DOHH2 (cell line): ENCODE measurements at regions not wholly inside any gene's neighbourhood (a gene's known extent, or its start where the extent isn't known, plus 50 kb on each side); places are given as distances from the start of the nearest gene placed in this dataset.

Source experiments
- H3F3A ChIP-seq: fragments of 200-600 bp; sonication (generic), shearing (Covaris generic); 2 replicates; pipeline ENCODE4 v1.6.0; 2016; ENCODE audit warnings: antibody characterized with exemption, mild to moderate bottlenecking; ENCODE audit not compliant: control insufficient read depth, insufficient read depth
- H3K27ac ChIP-seq: fragments of 200-600 bp; sonication (generic); 2 replicates; pipeline ENCODE4 v1.5.1; 2014; ENCODE audit warnings: low read depth, mild to moderate bottlenecking, low read length, moderate library complexity
- H3K27me3 ChIP-seq: fragments of 200-600 bp; sonication (generic); 2 replicates; pipeline ENCODE4 v1.6.1; 2014; ENCODE audit warnings: mild to moderate bottlenecking, low read length, mixed read lengths; ENCODE audit not compliant: control insufficient read depth
- H3K36me3 ChIP-seq: fragments of 200-600 bp; sonication (generic); 2 replicates; pipeline ENCODE4 v1.6.1; 2014; ENCODE audit warnings: mild to moderate bottlenecking, low read length, moderate library complexity, mixed read lengths; ENCODE audit not compliant: control insufficient read depth
- H3K4me1 ChIP-seq: fragments of 200-600 bp; sonication (generic); 2 replicates; pipeline ENCODE4 v1.6.1; 2014; ENCODE audit warnings: mild to moderate bottlenecking, low read length, mixed read lengths; ENCODE audit not compliant: control insufficient read depth
- H3K4me2 ChIP-seq: fragments of 200-600 bp; sonication (generic); 2 replicates; pipeline ENCODE4 v1.6.0; 2014; ENCODE audit warnings: mild to moderate bottlenecking, low read length, moderate library complexity
- H3K4me3 ChIP-seq: fragments of 200-600 bp; sonication (generic); 2 replicates; pipeline ENCODE4 v1.5.1; 2014; ENCODE audit warnings: mild to moderate bottlenecking, low read length, mixed read lengths
- H3K79me2 ChIP-seq: fragments of 200-600 bp; sonication (generic); 2 replicates; pipeline ENCODE4 v1.6.1; 2014; ENCODE audit warnings: mild to moderate bottlenecking, low read length, mixed read lengths; ENCODE audit not compliant: control insufficient read depth
- H3K9me2 ChIP-seq: fragments of 200-600 bp; sonication (generic); replicated peaks from 2 replicates; pipeline ENCODE4 v1.6.1; 2014; ENCODE audit warnings: mild to moderate bottlenecking, low read length, mixed read lengths; ENCODE audit not compliant: control insufficient read depth
- H3K9me3 ChIP-seq: fragments of 200-600 bp; sonication (generic); 2 replicates; pipeline ENCODE4 v1.6.1; 2014; ENCODE audit warnings: antibody characterized with exemption, low read length, mixed read lengths; ENCODE audit not compliant: control insufficient read depth, insufficient read depth
- H4K20me1 ChIP-seq: fragments of 200-600 bp; sonication (generic); 2 replicates; pipeline ENCODE4 v1.6.0; 2014; ENCODE audit warnings: low read depth, mild to moderate bottlenecking, antibody characterized with exemption, low read length, moderate library complexity; ENCODE audit not compliant: control insufficient read depth, insufficient read depth
- CTCF ChIP-seq: fragments of 200-600 bp; sonication (generic); IDR thresholded peaks from one replicate; pipeline ENCODE4 v1.5.1; 2014; ENCODE audit warnings: antibody characterized with exemption, mild to moderate bottlenecking, low read depth, low read length; ENCODE audit not compliant: poor library complexity, severe bottlenecking
- EZH2phosphoT487 ChIP-seq: fragments of 200-600 bp; sonication (generic); IDR thresholded peaks from 2 replicates; pipeline ENCODE4 v1.6.1; 2017; ENCODE audit warnings: borderline replicate concordance, mild to moderate bottlenecking, antibody characterized with exemption, low read length, moderate library complexity, mixed read lengths

- Histone ChIP-seq H3K27ac (no peak overlapping the region), H3K27me3 (no peaks in the 10 kb centered on the region), H3K9me2 (no peaks in the 10 kb centered on the region), H3K79me2 (no peaks in the 10 kb centered on the region), H4K20me1 (no peaks in the 10 kb centered on the region), H3K9me3 (no peaks in the 10 kb centered on the region), H3K4me2 (no peak overlapping the region), H3K4me3 (no peak overlapping the region), H3F3A (no peaks in the 10 kb centered on the region), H3K36me3 (no peaks in the 10 kb centered on the region), H3K4me1 (no peaks in the 10 kb centered on the region)
- TF ChIP-seq CTCF (no peak), EZH2phosphoT487 (no peak)
Observed at GRCh38 chr12:30188602-30189326, 405.0 kb upstream of the TMTC1 start.

- Histone ChIP-seq H3K4me2 (no peak overlapping the region), H4K20me1 (no peaks in the 10 kb centered on the region), H3K9me3 (no peaks in the 10 kb centered on the region), H3K36me3 (no peaks in the 10 kb centered on the region), H3K27me3 (no peaks in the 10 kb centered on the region), H3K79me2 (no peaks in the 10 kb centered on the region), H3K27ac (no peak overlapping the region), H3K4me3 (no peak overlapping the region), H3K9me2 (no peaks in the 10 kb centered on the region), H3F3A (no peaks in the 10 kb centered on the region), H3K4me1 (no peaks in the 10 kb centered on the region)
- no peak for TF ChIP-seq CTCF
- TF ChIP-seq EZH2phosphoT487, result no peak
Observed at GRCh38 chr12:30187426-30187825, 403.7 kb upstream of the TMTC1 start.

GRCh38 chr12:30181334-30181733, 397.6 kb upstream of the TMTC1 start:
- no peaks in the 10 kb centered on the region for H3K79me2 ChIP-seq
- H3K9me2 ChIP-seq, result no peaks in the 10 kb centered on the region
- H3K36me3 ChIP-seq, result no peaks in the 10 kb centered on the region
- no peak overlapping the region for H3K4me3 ChIP-seq
- no peak overlapping the region for H3K4me2 ChIP-seq
- H3K27me3 ChIP-seq, result no peaks in the 10 kb centered on the region
- H4K20me1 ChIP-seq, result no peaks in the 10 kb centered on the region
- H3F3A ChIP-seq, result no peaks in the 10 kb centered on the region
- no peak for TF ChIP-seq EZH2phosphoT487
- no peak for TF ChIP-seq CTCF
- no peaks in the 10 kb centered on the region for H3K4me1 ChIP-seq
- no peaks in the 10 kb centered on the region for H3K9me3 ChIP-seq
- H3K27ac ChIP-seq, result no peak overlapping the region
